HepG2 (cell line): ENCODE measurements at regions not wholly inside any gene's neighbourhood (a gene's known extent, or its start where the extent isn't known, plus 50 kb on each side); places are given as distances from the start of the nearest gene placed in this dataset.

Source experiments
- AHR ChIP-seq: IDR thresholded peaks from 2 replicates; pipeline ENCODE4 v1.6.1; 2018; ENCODE audit warnings: missing genetic modification reagents, missing compliant biosample characterization
- ATAD3A ChIP-seq: sonication (generic); formaldehyde crosslinking; IDR thresholded peaks from 2 replicates; pipeline ENCODE4 v1.4.0; 2020; ENCODE audit warnings: missing genetic modification reagents
- DNMT3B ChIP-seq: conservative IDR thresholded peaks from 2 replicates; pipeline ENCODE4 v1.6.1; 2016; ENCODE audit warnings: missing biosample characterization, control low read depth
- GABPB1 ChIP-seq: IDR thresholded peaks from 2 replicates; pipeline ENCODE4 v1.6.1; 2016; ENCODE audit warnings: mild to moderate bottlenecking, missing genetic modification reagents, moderate library complexity, missing compliant biosample characterization
- GPN1 ChIP-seq: sonication (generic); formaldehyde crosslinking; IDR thresholded peaks from 2 replicates; pipeline ENCODE4 v1.5.1; 2020; ENCODE audit warnings: missing genetic modification reagents, borderline replicate concordance
- GZF1 ChIP-seq: sonication (generic); formaldehyde crosslinking; IDR thresholded peaks from 2 replicates; pipeline ENCODE4 v1.5.1; 2020; ENCODE audit warnings: mild to moderate bottlenecking, missing genetic modification reagents
- MEF2D ChIP-seq: sonication (generic); formaldehyde crosslinking; IDR thresholded peaks from 2 replicates; pipeline ENCODE4 v1.5.1; 2020; ENCODE audit warnings: mild to moderate bottlenecking, missing genetic modification reagents
- MEIS2 ChIP-seq: sonication (generic); formaldehyde crosslinking; IDR thresholded peaks from 2 replicates; pipeline ENCODE4 v1.9.0; 2021; ENCODE audit warnings: mild to moderate bottlenecking, missing genetic modification reagents
- MXD1 ChIP-seq: sonication (generic); formaldehyde crosslinking; IDR thresholded peaks from 2 replicates; pipeline ENCODE4 v1.4.0; 2020; ENCODE audit warnings: mild to moderate bottlenecking, missing genetic modification reagents
- MXI1 ChIP-seq: IDR thresholded peaks from 3 replicates; pipeline ENCODE4 v1.6.1; 2012; ENCODE audit warnings: low read depth, low read length, inconsistent platforms, borderline replicate concordance
- PHF20 ChIP-seq: sonication (generic); formaldehyde crosslinking; IDR thresholded peaks from 2 replicates; pipeline ENCODE4 v1.5.0; 2020; ENCODE audit warnings: mild to moderate bottlenecking, missing genetic modification reagents
- REPIN1 ChIP-seq: sonication (generic); formaldehyde crosslinking; IDR thresholded peaks from 2 replicates; pipeline ENCODE4 v1.8.0; 2022; ENCODE audit warnings: missing genetic modification reagents, low read depth, mild to moderate bottlenecking, borderline replicate concordance
- RFX3 ChIP-seq: IDR thresholded peaks from 2 replicates; pipeline ENCODE4 v1.6.1; 2016; ENCODE audit warnings: missing biosample characterization, missing genetic modification reagents
- RNF2 ChIP-seq: fragments of 450-650 bp; conservative IDR thresholded peaks from 2 replicates; pipeline ENCODE4 v1.6.1; 2016; ENCODE audit warnings: low read depth
- RORA ChIP-seq: sonication (generic); formaldehyde crosslinking; IDR thresholded peaks from 2 replicates; pipeline ENCODE4 v1.5.0; 2020; ENCODE audit warnings: mild to moderate bottlenecking, missing genetic modification reagents, moderate library complexity
- STAG1 ChIP-seq: sonication (generic); formaldehyde crosslinking; IDR thresholded peaks from 2 replicates; pipeline ENCODE4 v1.4.0; 2020; ENCODE audit warnings: missing genetic modification reagents
- TAF1 ChIP-seq: sonication (generic); formaldehyde crosslinking; IDR thresholded peaks from 2 replicates; pipeline ENCODE4 v1.4.0; 2020; ENCODE audit warnings: missing genetic modification reagents
- THAP11 ChIP-seq: IDR thresholded peaks from 2 replicates; pipeline ENCODE4 v1.6.1; 2016; ENCODE audit warnings: missing biosample characterization, missing genetic modification reagents
- ZIK1 ChIP-seq: sonication (generic); formaldehyde crosslinking; IDR thresholded peaks from 2 replicates; pipeline ENCODE4 v1.5.0; 2020; ENCODE audit warnings: mild to moderate bottlenecking, low read depth, missing genetic modification reagents, borderline replicate concordance
- ZNF253 ChIP-seq: sonication (generic); formaldehyde crosslinking; IDR thresholded peaks from 2 replicates; pipeline ENCODE4 v1.8.0; 2022; ENCODE audit warnings: mild to moderate bottlenecking, missing genetic modification reagents, borderline replicate concordance
- ZNF44 ChIP-seq: sonication (generic); formaldehyde crosslinking; IDR thresholded peaks from 2 replicates; pipeline ENCODE4 v1.5.1; 2020; ENCODE audit warnings: mild to moderate bottlenecking, missing genetic modification reagents
- ZNF496 ChIP-seq: sonication (generic); formaldehyde crosslinking; IDR thresholded peaks from 2 replicates; pipeline ENCODE4 v1.8.1; 2023; ENCODE audit warnings: mild to moderate bottlenecking, moderate library complexity, missing genetic modification reagents; ENCODE audit not compliant: insufficient replicate concordance
- ZNF710 ChIP-seq: sonication (generic); formaldehyde crosslinking; IDR thresholded peaks from 2 replicates; pipeline ENCODE4 v1.5.0; 2020; ENCODE audit warnings: mild to moderate bottlenecking, missing genetic modification reagents, borderline replicate concordance
- ZNF792 ChIP-seq: IDR thresholded peaks from 2 replicates; pipeline ENCODE4 v1.6.1; 2016
- TF ChIP-seq, protein P1 (sequence below): sonication (generic); formaldehyde crosslinking; IDR thresholded peaks from 2 replicates; pipeline ENCODE4 v1.5.0; 2020; ENCODE audit warnings: missing genetic modification reagents
- TF ChIP-seq, protein P2 (sequence below): sonication (generic); formaldehyde crosslinking; IDR thresholded peaks from 2 replicates; pipeline ENCODE4 v1.5.1; 2020; ENCODE audit warnings: missing genetic modification reagents, mild to moderate bottlenecking, borderline replicate concordance

GRCh38 chr12:115421796-115422709, 738.1 kb upstream of the TBX3 start (continued):
- TF ChIP-seq MXD1 (no peak), GPN1 (no peak), MEF2D (CRISPR knock-in tag) (peak; percentile 68; the same call in 1 of the 2 replicates), ZNF496 (CRISPR knock-in tag) (no peak), ZNF44 (CRISPR knock-in tag) (no peak), RFX3 (CRISPR knock-in tag) (peak; percentile 30), GZF1 (CRISPR knock-in tag) (no peak), DNMT3B (CRISPR knock-in tag) (peak; percentile 82; the same call in 1 of the 2 replicates), THAP11 (CRISPR knock-in tag) (peak; percentile 61), PHF20 (CRISPR knock-in tag) (no peak), REPIN1 (CRISPR knock-in tag) (no peak; the same call in 1 of the 2 replicates), MEIS2 (CRISPR knock-in tag) (peak; percentile 81; the same call in 1 of the 2 replicates), ZNF710 (peak; percentile 100), ATAD3A (CRISPR knock-in tag) (no peak), ZNF792 (CRISPR knock-in tag) (0 out of 2 replicates have a peak, but pooled peaks have one; percentile 28), STAG1 (CRISPR knock-in tag) (peak; percentile 40), GABPB1 (no peak), ZIK1 (CRISPR knock-in tag) (0 out of 2 replicates have a peak, but pooled peaks have one; percentile 34), MXI1 (peak; percentile 45; the same call in 1 of the 3 replicates), AHR (CRISPR knock-in tag) (no peak), RORA (CRISPR knock-in tag) (no peak), RNF2 (no peak), TAF1 (CRISPR knock-in tag) (peak; percentile 20; the same call in 1 of the 2 replicates), ZNF253 (CRISPR knock-in tag) (no peak)
- TF ChIP-seq, protein P1, sequence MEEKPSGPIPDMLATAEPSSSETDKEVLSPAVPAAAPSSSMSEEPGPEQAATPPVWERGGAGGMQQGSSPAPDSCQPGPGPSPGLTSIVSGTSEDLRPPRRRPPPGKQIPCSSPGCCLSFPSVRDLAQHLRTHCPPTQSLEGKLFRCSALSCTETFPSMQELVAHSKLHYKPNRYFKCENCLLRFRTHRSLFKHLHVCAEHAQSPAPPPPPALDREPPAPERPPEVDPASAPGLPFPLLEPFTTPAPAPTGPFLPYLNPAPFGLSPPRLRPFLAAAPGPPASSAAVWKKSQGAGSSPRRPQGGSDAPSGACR (CRISPR knock-in tag) = 0 out of 2 replicates have a peak, but pooled peaks have one; percentile 62
- TF ChIP-seq, protein P2, sequence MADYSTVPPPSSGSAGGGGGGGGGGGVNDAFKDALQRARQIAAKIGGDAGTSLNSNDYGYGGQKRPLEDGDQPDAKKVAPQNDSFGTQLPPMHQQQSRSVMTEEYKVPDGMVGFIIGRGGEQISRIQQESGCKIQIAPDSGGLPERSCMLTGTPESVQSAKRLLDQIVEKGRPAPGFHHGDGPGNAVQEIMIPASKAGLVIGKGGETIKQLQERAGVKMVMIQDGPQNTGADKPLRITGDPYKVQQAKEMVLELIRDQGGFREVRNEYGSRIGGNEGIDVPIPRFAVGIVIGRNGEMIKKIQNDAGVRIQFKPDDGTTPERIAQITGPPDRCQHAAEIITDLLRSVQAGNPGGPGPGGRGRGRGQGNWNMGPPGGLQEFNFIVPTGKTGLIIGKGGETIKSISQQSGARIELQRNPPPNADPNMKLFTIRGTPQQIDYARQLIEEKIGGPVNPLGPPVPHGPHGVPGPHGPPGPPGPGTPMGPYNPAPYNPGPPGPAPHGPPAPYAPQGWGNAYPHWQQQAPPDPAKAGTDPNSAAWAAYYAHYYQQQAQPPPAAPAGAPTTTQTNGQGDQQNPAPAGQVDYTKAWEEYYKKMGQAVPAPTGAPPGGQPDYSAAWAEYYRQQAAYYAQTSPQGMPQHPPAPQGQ (CRISPR knock-in tag) = 0 out of 2 replicates have a peak, but pooled peaks have one; percentile 33
